ENCODE measurements at regions not wholly inside any gene's neighbourhood (a gene's known extent, or its start where the extent isn't known, plus 50 kb on each side); places are given as distances from the start of the nearest gene placed in this dataset.

- TF ChIP-seq CTCF (IDR thresholded peaks at IDR 0.05) = no peak
- TF ChIP-seq POLR2A (IDR thresholded peaks at IDR 0.05) = no peak
Measured at GRCh38 chr2:47254464-47254863, 78.2 kb upstream of the CALM2 start.
